ENCODE measurements at regions not wholly inside any gene's neighbourhood (a gene's known extent, or its start where the extent isn't known, plus 50 kb on each side); places are given as distances from the start of the nearest gene placed in this dataset.

DNA sequence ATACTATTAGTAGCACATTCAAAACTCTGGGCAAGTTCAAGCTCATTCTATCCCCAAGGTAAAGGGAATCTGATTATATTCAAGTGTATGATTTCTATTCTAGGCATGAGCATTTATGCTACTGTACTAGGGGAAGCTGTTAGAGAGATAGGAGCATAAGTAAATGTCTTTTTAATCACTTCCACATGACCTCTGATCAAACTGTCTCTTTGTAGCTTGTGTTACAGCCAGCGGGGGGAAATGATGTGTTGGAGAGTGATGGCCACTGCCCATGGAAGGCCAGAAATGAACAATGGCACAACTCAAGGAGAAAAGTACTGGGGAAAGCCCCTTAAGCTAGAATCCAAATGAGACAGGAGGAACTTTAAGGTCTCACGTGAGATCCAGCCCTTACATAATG lies 894.9 kb upstream of the CDH2 start:
- H3K4me3 ChIP-seq (ENCODE audit: low read depth, low read length): no peak overlapping the region
- DNase-seq (ENCODE audit: low read depth): no peak
- TF ChIP-seq, protein P1, sequence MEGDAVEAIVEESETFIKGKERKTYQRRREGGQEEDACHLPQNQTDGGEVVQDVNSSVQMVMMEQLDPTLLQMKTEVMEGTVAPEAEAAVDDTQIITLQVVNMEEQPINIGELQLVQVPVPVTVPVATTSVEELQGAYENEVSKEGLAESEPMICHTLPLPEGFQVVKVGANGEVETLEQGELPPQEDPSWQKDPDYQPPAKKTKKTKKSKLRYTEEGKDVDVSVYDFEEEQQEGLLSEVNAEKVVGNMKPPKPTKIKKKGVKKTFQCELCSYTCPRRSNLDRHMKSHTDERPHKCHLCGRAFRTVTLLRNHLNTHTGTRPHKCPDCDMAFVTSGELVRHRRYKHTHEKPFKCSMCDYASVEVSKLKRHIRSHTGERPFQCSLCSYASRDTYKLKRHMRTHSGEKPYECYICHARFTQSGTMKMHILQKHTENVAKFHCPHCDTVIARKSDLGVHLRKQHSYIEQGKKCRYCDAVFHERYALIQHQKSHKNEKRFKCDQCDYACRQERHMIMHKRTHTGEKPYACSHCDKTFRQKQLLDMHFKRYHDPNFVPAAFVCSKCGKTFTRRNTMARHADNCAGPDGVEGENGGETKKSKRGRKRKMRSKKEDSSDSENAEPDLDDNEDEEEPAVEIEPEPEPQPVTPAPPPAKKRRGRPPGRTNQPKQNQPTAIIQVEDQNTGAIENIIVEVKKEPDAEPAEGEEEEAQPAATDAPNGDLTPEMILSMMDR (conservative IDR thresholded peaks at IDR 0.05; ENCODE audit: low read depth, low read length): no peak

DNA sequence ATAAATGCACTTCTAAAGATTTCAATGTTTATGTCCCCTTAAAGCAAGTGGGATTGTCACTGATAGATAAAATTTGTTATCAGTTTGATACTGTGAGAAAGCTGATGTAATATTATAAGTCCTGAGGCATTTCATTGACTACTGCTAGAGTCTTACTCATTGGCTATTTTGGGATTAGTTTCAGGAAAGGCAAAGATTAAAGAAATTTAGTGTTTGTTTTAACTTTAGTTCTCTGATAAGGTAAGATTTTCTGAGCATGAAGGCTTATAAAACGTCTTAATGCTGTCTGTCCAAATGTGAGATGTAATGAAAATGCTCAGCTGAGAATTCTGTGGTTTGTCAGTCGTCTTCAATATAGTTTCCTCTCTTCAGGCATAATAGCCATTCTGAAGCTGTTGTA lies 886.4 kb upstream of the CDH2 start:
- no peak overlapping the region for H3K4me3 ChIP-seq (ENCODE audit: low read depth, low read length)
- DNase-seq (ENCODE audit: low read depth): no peak
- TF ChIP-seq, protein P1 (conservative IDR thresholded peaks at IDR 0.05; ENCODE audit: low read depth, low read length): no peak

DNA sequence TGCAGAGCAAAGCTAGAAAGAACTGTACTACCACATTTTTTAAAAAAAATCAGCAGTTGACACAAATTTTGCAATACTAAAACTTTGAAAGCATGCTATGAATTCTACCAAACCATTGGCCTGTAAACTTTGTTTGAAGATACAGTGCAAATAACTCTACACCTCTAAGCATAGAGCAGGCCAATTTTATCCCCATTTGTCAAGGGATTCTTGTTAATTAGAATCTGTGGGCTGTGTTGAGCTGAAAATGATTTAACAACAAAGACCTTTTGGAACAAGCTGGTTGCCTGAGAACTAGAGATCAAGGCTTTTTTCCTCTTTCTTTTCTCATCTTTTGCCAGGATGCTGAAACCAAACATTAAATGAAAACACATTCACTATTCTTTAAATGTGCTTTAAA lies 886.0 kb upstream of the CDH2 start:
- TF ChIP-seq, protein P1 (conservative IDR thresholded peaks at IDR 0.05; ENCODE audit: low read depth, low read length): no peak
- no peak for DNase-seq (ENCODE audit: low read depth)
- no peak overlapping the region for H3K4me3 ChIP-seq (ENCODE audit: low read depth, low read length)

- DNase-seq (ENCODE audit: low read depth): no peak
- TF ChIP-seq, protein P1 (conservative IDR thresholded peaks at IDR 0.05; ENCODE audit: low read depth, low read length): no peak
- H3K4me3 ChIP-seq (ENCODE audit: low read depth, low read length): no peak overlapping the region
Measured at GRCh38 chr18:29060349-29060748, 883.4 kb upstream of the CDH2 start.

DNA sequence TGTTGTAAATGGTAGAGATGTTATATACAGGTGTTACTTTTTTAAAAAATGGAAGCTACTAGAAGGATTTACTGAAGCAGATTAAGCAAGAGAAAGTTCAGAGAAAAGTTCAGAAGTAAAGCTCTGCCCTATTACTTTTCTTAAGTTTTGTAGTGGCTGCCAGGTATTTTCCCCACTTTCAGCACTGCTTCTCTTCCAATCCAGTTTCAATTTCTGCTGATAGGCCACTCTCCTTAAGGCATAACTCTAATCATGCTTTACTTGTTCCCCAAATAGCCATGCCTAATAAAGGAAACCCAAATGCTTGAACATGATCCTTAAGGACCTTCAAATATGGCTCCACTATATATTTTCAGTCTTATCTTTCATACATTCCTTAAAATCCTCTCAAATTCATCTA lies 880.8 kb upstream of the CDH2 start:
- TF ChIP-seq, protein P1 (conservative IDR thresholded peaks at IDR 0.05; ENCODE audit: low read depth, low read length): no peak
- H3K4me3 ChIP-seq (ENCODE audit: low read depth, low read length): no peak overlapping the region
- no peak for DNase-seq (ENCODE audit: low read depth)

DNA sequence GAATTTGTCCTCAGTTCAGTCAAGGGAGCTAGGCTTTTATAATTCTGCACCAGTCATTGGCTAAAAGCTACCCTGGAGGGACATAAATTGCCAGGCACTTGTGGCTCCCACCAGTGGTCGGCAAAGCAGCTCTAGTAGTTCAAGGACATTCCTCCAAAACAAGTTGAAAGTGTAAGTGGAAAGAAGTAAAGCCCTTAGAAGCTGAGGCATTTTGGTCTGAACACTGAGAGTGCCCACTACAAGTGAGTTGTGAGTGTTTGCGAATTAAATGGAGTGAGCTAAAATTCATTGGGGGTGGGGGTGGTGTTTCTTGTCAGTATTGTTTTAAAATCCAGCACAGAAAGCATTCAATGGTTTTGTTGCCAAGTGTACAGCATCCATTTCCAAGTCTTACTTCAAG lies 879.9 kb upstream of the CDH2 start:
- H3K4me3 ChIP-seq (ENCODE audit: low read depth, low read length): no peak overlapping the region
- DNase-seq (ENCODE audit: low read depth): no peak
- TF ChIP-seq, protein P1 (conservative IDR thresholded peaks at IDR 0.05; ENCODE audit: low read depth, low read length): no peak

DNA sequence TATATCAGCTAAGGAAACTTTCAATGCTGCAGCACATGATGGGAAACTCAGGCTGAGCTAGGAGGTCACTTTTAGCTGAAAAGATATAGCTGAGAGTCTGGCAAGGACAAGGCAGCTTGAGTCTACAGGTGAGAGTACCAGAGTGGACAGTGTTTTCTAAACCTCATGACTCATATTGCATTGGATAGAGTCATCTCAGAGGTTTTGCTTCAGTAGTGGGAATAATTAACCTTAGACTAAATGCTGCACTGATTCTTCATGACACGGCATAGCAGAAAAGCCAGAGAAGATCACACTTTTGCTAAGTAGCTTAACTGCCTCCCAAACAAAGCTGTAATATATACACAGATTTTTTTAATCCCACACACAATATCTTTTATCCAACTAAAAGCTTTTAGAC lies 865.0 kb upstream of the CDH2 start:
- DNase-seq (ENCODE audit: low read depth): peak; percentile 33
- H3K4me3 ChIP-seq (ENCODE audit: low read depth, low read length): no peak overlapping the region
- TF ChIP-seq, protein P1 (conservative IDR thresholded peaks at IDR 0.05; ENCODE audit: low read depth, low read length): no peak
